Fibroblast of the aortic adventitia (primary cell): ENCODE measurements at regions not wholly inside any gene's neighbourhood (a gene's known extent, or its start where the extent isn't known, plus 50 kb on each side); places are given as distances from the start of the nearest gene placed in this dataset.

ENCODE experiments used
- DNase-seq: peaks from one replicate; pipeline ENCODE4 v3.0.0-alpha.2; 2010; ENCODE audit warnings: low read depth
- H3K4me3 ChIP-seq: 2 replicates; pipeline ENCODE4 v1.5.1; 2011; ENCODE audit warnings: low read depth, mild to moderate bottlenecking, control low read depth, low read length, moderate library complexity
- CTCF ChIP-seq: IDR thresholded peaks from 2 replicates; pipeline ENCODE4 v1.5.1; 2011; ENCODE audit warnings: mild to moderate bottlenecking, low read length, control low read depth, inconsistent platforms; ENCODE audit not compliant: insufficient read depth

- H3K4me3 ChIP-seq: no peak overlapping the region
- TF ChIP-seq CTCF: peak; percentile 89
- peak; percentile 100 for DNase-seq
Observed at GRCh38 chr11:119481021-119481666, 58.2 kb upstream of the THY1 start.

- DNase-seq: no peak
- no peak overlapping the region for H3K4me3 ChIP-seq
- no peak for TF ChIP-seq CTCF
Observed at GRCh38 chr11:119480380-119481020, 57.5 kb upstream of the THY1 start.

GRCh38 chr11:119479685-119480275, 56.8 kb upstream of the THY1 start:
- no peak overlapping the region for H3K4me3 ChIP-seq
- DNase-seq: peak; percentile 42
- peak; percentile 63 for TF ChIP-seq CTCF

GRCh38 chr11:119478711-119479285, 55.8 kb upstream of the THY1 start:
- TF ChIP-seq CTCF: no peak
- no peak for DNase-seq

GRCh38 chr11:119476666-119477331, 53.8 kb upstream of the THY1 start:
- no peak overlapping the region for H3K4me3 ChIP-seq
- no peak for DNase-seq
- no peak for TF ChIP-seq CTCF

More at GRCh38 chr11:119478711-119479285, 55.8 kb upstream of the THY1 start:
- no peak overlapping the region for H3K4me3 ChIP-seq

- DNase-seq: no peak
- no peak for TF ChIP-seq CTCF
- H3K4me3 ChIP-seq: no peak overlapping the region
Observed at GRCh38 chr11:119476038-119476437, 53.1 kb upstream of the THY1 start.
